PC-9 (cell line): ENCODE measurements at regions not wholly inside any gene's neighbourhood (a gene's known extent, or its start where the extent isn't known, plus 50 kb on each side); places are given as distances from the start of the nearest gene placed in this dataset.

Experiments
- CTCF ChIP-seq: fragments of 200-600 bp; sonication (generic); conservative IDR thresholded peaks from 2 replicates; pipeline ENCODE4 v1.6.1; 2017; ENCODE audit warnings: mixed run types, antibody characterized with exemption, mild to moderate bottlenecking, moderate library complexity
- EZH2 ChIP-seq: fragments of 200-600 bp; sonication (generic); IDR thresholded peaks from 2 replicates; pipeline ENCODE4 v1.8.0; 2017; ENCODE audit warnings: antibody characterized with exemption, low read depth

DNA sequence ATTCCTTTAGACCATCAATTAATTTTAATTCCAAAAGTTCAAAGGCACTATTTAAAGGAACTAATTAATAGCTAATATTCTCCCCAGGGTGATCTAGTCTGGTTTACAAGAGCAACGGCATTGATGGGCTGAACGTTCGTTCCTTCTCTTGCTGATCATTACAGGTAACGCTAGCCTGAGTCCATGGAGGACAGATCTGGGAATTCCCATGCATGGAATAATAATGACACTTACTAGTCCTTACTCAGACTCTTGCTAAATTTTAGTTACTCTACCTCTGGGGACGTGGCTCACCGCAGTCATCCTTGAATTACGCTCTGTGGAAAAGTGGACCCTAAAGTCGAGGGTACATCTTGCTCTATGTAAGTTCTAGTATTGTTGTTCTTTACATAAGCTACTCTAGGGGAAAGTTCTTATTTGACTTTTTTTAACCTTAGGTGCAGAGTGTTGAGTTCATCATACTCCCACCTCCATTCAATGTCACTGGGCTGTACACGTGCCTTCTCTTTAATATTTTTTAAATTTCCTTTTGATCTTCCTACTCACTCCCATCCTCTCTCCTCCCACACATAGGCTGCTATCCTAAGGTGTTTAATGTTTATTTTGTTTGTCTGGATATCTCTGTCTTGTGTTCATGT, 133.9 kb downstream of the ZNF281 start:
- TF ChIP-seq CTCF (no peak), EZH2 (no peak)
